ENCODE measurements at regions not wholly inside any gene's neighbourhood (a gene's known extent, or its start where the extent isn't known, plus 50 kb on each side); places are given as distances from the start of the nearest gene placed in this dataset.

- H3K27ac ChIP-seq, result no peak overlapping the region
- H3K9me3 ChIP-seq, result no peaks in the 10 kb centered on the region
- no peaks in the 10 kb centered on the region for H3K4me1 ChIP-seq (replicated peaks)
- H3K27me3 ChIP-seq (replicated peaks; ENCODE audit: insufficient read depth), result no peaks in the 10 kb centered on the region
- intact Hi-C loops (cut with DNase I), result no loop called here
- WGBS, result 84% methylated on average over 2 of the region's 2 CpGs
- H3K4me3 ChIP-seq, result no peak overlapping the region
- H3K36me3 ChIP-seq, result no peaks in the 10 kb centered on the region
- TF ChIP-seq CTCF (IDR thresholded peaks at IDR 0.05) (no peak), POLR2AphosphoS5 (IDR thresholded peaks at IDR 0.05) (no peak), POLR2A (IDR thresholded peaks at IDR 0.05) (no peak)
- DNase-seq (ENCODE audit: low spot score), result no peak
These were observed 251.4 kb upstream of the UBE2E3 start for GRCh38 chr2:180728928-180729559.

GRCh38 chr2:180723712-180724111 is 256.7 kb upstream of the UBE2E3 start:
- H3K27me3 ChIP-seq (replicated peaks; ENCODE audit: insufficient read depth), result no peaks in the 10 kb centered on the region
- no peaks in the 10 kb centered on the region for H3K36me3 ChIP-seq
- no peaks in the 10 kb centered on the region for H3K9me3 ChIP-seq
- WGBS, result 60% methylated on average over 3 of the region's 3 CpGs
- intact Hi-C loops (cut with DNase I), result no loop called here
- DNase-seq (ENCODE audit: low spot score), result no peak
- H3K4me3 ChIP-seq, result no peak overlapping the region
- H3K4me1 ChIP-seq (replicated peaks), result no peaks in the 10 kb centered on the region
- H3K27ac ChIP-seq, result no peak overlapping the region
- TF ChIP-seq CTCF (IDR thresholded peaks at IDR 0.05) (no peak), POLR2A (IDR thresholded peaks at IDR 0.05) (no peak), POLR2AphosphoS5 (IDR thresholded peaks at IDR 0.05) (no peak)

GRCh38 chr2:180722551-180723239 is 257.7 kb upstream of the UBE2E3 start:
- WGBS, result 53% methylated on average over 2 of the region's 2 CpGs
- Histone ChIP-seq H3K27me3 (replicated peaks; ENCODE audit: insufficient read depth) (no peaks in the 10 kb centered on the region), H3K27ac (no peak overlapping the region), H3K4me3 (no peak overlapping the region), H3K9me3 (no peaks in the 10 kb centered on the region), H3K36me3 (no peaks in the 10 kb centered on the region), H3K4me1 (replicated peaks) (no peaks in the 10 kb centered on the region)
- peak; percentile 9 for DNase-seq (ENCODE audit: low spot score)
- intact Hi-C loops (cut with DNase I), result no loop called here
- TF ChIP-seq POLR2AphosphoS5 (IDR thresholded peaks at IDR 0.05) (no peak), CTCF (IDR thresholded peaks at IDR 0.05) (no peak), POLR2A (IDR thresholded peaks at IDR 0.05) (no peak)

GRCh38 chr2:180720829-180721228 is 259.6 kb upstream of the UBE2E3 start:
- DNase-seq (ENCODE audit: low spot score), result no peak
- Histone ChIP-seq H3K36me3 (no peaks in the 10 kb centered on the region), H3K9me3 (no peaks in the 10 kb centered on the region), H3K4me3 (no peak overlapping the region), H3K27me3 (replicated peaks; ENCODE audit: insufficient read depth) (no peaks in the 10 kb centered on the region), H3K27ac (no peak overlapping the region), H3K4me1 (replicated peaks) (no peaks in the 10 kb centered on the region)
- 77% methylated on average over 1 of the region's 1 CpG for WGBS
- intact Hi-C loops (cut with DNase I), result no loop called here
- TF ChIP-seq POLR2A (IDR thresholded peaks at IDR 0.05), result no peak
- no peak for TF ChIP-seq POLR2AphosphoS5 (IDR thresholded peaks at IDR 0.05)
- no peak for TF ChIP-seq CTCF (IDR thresholded peaks at IDR 0.05)

GRCh38 chr2:180717588-180717987 is 262.8 kb upstream of the UBE2E3 start:
- no peaks in the 10 kb centered on the region for H3K9me3 ChIP-seq
- no peak overlapping the region for H3K27ac ChIP-seq
- no peak for TF ChIP-seq POLR2AphosphoS5 (IDR thresholded peaks at IDR 0.05)
- TF ChIP-seq POLR2A (IDR thresholded peaks at IDR 0.05), result no peak
- TF ChIP-seq CTCF (IDR thresholded peaks at IDR 0.05), result no peak
- no peak overlapping the region for H3K4me3 ChIP-seq
- DNase-seq (ENCODE audit: low spot score), result no peak
- no peaks in the 10 kb centered on the region for H3K27me3 ChIP-seq (replicated peaks; ENCODE audit: insufficient read depth)
- no peaks in the 10 kb centered on the region for H3K36me3 ChIP-seq
- no peaks in the 10 kb centered on the region for H3K4me1 ChIP-seq (replicated peaks)
- 85% methylated on average over 3 of the region's 3 CpGs for WGBS
- intact Hi-C loops (cut with DNase I), result no loop called here
